ENCODE measurements at regions not wholly inside any gene's neighbourhood (a gene's known extent, or its start where the extent isn't known, plus 50 kb on each side); places are given as distances from the start of the nearest gene placed in this dataset.

- no peak overlapping the region for H3K4me3 Mint-ChIP-seq (ENCODE audit: unreplicated experiment)
- H3K27ac Mint-ChIP-seq (ENCODE audit: unreplicated experiment) = no peak overlapping the region
- H3K9me3 Mint-ChIP-seq (ENCODE audit: low read depth) = no peaks in the 10 kb centered on the region
- no peak for TF ChIP-seq CTCF (IDR thresholded peaks at IDR 0.05)
- no peak for DNase-seq (ENCODE audit: low spot score)
- H3K4me1 Mint-ChIP-seq (ENCODE audit: low read depth) = peaks cover 10% of the 10 kb centered on the region
- no peaks in the 10 kb centered on the region for H3K27me3 Mint-ChIP-seq (ENCODE audit: low read depth)
- peaks cover 8% of the 10 kb centered on the region for H3K36me3 Mint-ChIP-seq (ENCODE audit: low read depth)
Observed at GRCh38 chr18:46211816-46212215, 107.6 kb downstream of the HAUS1 start.

- Mint-ChIP-seq H3K27ac (ENCODE audit: unreplicated experiment) (no peak overlapping the region), H3K4me3 (ENCODE audit: unreplicated experiment) (no peak overlapping the region), H3K27me3 (ENCODE audit: low read depth) (no peaks in the 10 kb centered on the region), H3K36me3 (ENCODE audit: low read depth) (peaks cover 8% of the 10 kb centered on the region), H3K4me1 (ENCODE audit: low read depth) (peaks cover 10% of the 10 kb centered on the region), H3K9me3 (ENCODE audit: low read depth) (no peaks in the 10 kb centered on the region)
- no peak for DNase-seq (ENCODE audit: low spot score)
- no peak for TF ChIP-seq CTCF (IDR thresholded peaks at IDR 0.05)
Observed at GRCh38 chr18:46212398-46212797, 108.2 kb downstream of the HAUS1 start.

- Mint-ChIP-seq H3K27me3 (ENCODE audit: low read depth) (no peaks in the 10 kb centered on the region), H3K9me3 (ENCODE audit: low read depth) (no peaks in the 10 kb centered on the region), H3K27ac (ENCODE audit: unreplicated experiment) (no peak overlapping the region), H3K4me1 (ENCODE audit: low read depth) (peaks cover 10% of the 10 kb centered on the region), H3K36me3 (ENCODE audit: low read depth) (peaks cover 11% of the 10 kb centered on the region), H3K4me3 (ENCODE audit: unreplicated experiment) (no peak overlapping the region)
- no peak for DNase-seq (ENCODE audit: low spot score)
- peak; percentile 74 for TF ChIP-seq CTCF (IDR thresholded peaks at IDR 0.05)
Observed at GRCh38 chr18:46213295-46213694, 109.1 kb downstream of the HAUS1 start.

DNA sequence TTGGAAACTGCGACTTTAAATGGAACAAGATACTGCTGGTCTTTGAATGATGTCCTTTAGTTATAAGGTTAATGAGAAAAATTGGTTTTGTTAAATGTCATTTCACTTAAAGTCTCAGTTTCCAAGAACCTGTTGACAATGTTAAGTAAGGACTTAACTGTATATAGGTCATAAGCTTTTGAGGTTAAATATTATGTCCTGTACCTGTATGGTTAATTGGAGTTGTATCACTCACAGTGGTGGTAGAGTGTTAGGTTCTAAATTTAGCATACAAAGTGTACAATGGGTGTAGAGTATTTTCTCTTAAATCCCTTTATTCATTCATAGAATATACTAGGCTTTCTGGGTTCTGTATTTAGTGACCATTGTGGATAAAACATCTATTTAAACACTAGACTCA is 110.2 kb downstream of the HAUS1 start:
- Mint-ChIP-seq H3K27me3 (ENCODE audit: low read depth) (no peaks in the 10 kb centered on the region), H3K4me3 (ENCODE audit: unreplicated experiment) (no peak overlapping the region), H3K36me3 (ENCODE audit: low read depth) (peaks cover 14% of the 10 kb centered on the region), H3K9me3 (ENCODE audit: low read depth) (no peaks in the 10 kb centered on the region), H3K4me1 (ENCODE audit: low read depth) (peaks cover 10% of the 10 kb centered on the region), H3K27ac (ENCODE audit: unreplicated experiment) (no peak overlapping the region)
- no peak for DNase-seq (ENCODE audit: low spot score)
- no peak for TF ChIP-seq CTCF (IDR thresholded peaks at IDR 0.05)

- peaks cover 16% of the 10 kb centered on the region for H3K4me1 Mint-ChIP-seq (ENCODE audit: low read depth)
- H3K9me3 Mint-ChIP-seq (ENCODE audit: low read depth) = no peaks in the 10 kb centered on the region
- no peak overlapping the region for H3K4me3 Mint-ChIP-seq (ENCODE audit: unreplicated experiment)
- no peak overlapping the region for H3K27ac Mint-ChIP-seq (ENCODE audit: unreplicated experiment)
- no peak for DNase-seq (ENCODE audit: low spot score)
- peaks cover 14% of the 10 kb centered on the region for H3K36me3 Mint-ChIP-seq (ENCODE audit: low read depth)
- no peak for TF ChIP-seq CTCF (IDR thresholded peaks at IDR 0.05)
- H3K27me3 Mint-ChIP-seq (ENCODE audit: low read depth) = no peaks in the 10 kb centered on the region
Observed at GRCh38 chr18:46215902-46216723, 111.9 kb downstream of the HAUS1 start.

Data from chondrocyte (in vitro differentiated cells).